ENCODE measurements at regions not wholly inside any gene's neighbourhood (a gene's known extent, or its start where the extent isn't known, plus 50 kb on each side); places are given as distances from the start of the nearest gene placed in this dataset.

DNA sequence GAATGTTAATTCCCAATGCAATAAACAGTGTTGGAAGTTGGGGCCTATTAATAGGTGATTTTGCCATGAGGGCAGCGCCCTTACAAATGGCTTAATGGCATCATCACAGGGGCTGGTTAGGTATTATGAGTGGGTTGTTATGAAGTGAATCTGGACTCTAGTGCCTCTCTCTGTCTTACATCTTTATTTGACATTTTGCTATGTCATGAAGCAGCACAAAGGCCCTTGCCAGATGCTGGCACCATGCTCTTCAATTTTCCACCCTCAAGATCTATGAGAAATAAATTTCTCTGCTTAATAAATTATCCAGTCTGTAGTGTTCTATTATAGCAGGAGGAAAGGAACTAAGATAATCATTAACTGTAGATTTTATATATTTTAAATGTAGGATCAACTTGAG, 1098.7 kb upstream of the NUDT12 start:
- Histone ChIP-seq H3K36me3 (ENCODE audit: control insufficient read depth, insufficient read depth, low read length) (no peaks in the 10 kb centered on the region), H3K27me3 (ENCODE audit: control insufficient read depth, insufficient read depth, low read length) (no peaks in the 10 kb centered on the region), H2BK20ac (ENCODE audit: low read depth, low read length) (no peak overlapping the region), H3K9ac (ENCODE audit: low read depth, low read length) (no peak overlapping the region), H3K56ac (ENCODE audit: extremely low read depth, insufficient read depth, low read length) (no peak overlapping the region), H3K4ac (ENCODE audit: low read depth, low read length) (no peak overlapping the region), H3K4me2 (ENCODE audit: low read depth, low read length) (no peak overlapping the region), H2AK9ac (replicated peaks; ENCODE audit: low read depth, low read length, poor library complexity) (no peak overlapping the region), H2BK120ac (ENCODE audit: low read depth, low read length) (no peak overlapping the region), H3K18ac (ENCODE audit: low read depth, low read length) (no peak overlapping the region), H4K8ac (ENCODE audit: low read depth in 2 of 2, low read length in 2 of 2) (no peak overlapping the region), H3K4me3 (ENCODE audit: insufficient read depth, low read depth, low read length) (no peak overlapping the region), H2AK5ac (ENCODE audit: low read depth, low read length) (no peak overlapping the region), H4K91ac (ENCODE audit: insufficient read depth, low read depth, low read length) (no peak overlapping the region), H2AFZ (replicated peaks; ENCODE audit: low read length, poor library complexity) (no peak overlapping the region), H3K4me1 (ENCODE audit: control insufficient read depth, insufficient read depth, low read length) (no peaks in the 10 kb centered on the region), H3K23ac (ENCODE audit: low read depth, low read length) (no peak overlapping the region), H3K14ac (replicated peaks; ENCODE audit: low read depth, low read length) (no peak overlapping the region), H3K27ac (ENCODE audit: insufficient read depth, low read length) (no peak overlapping the region), H3K9me3 (ENCODE audit: control insufficient read depth, insufficient read depth, low read length) (no peaks in the 10 kb centered on the region), H2BK5ac (ENCODE audit: low read depth, low read length, poor library complexity, severe bottlenecking) (no peak overlapping the region), H4K5ac (ENCODE audit: low read depth, low read length) (no peak overlapping the region), H2BK15ac (ENCODE audit: low read depth, low read length) (no peak overlapping the region), H3K79me1 (ENCODE audit: low read depth in 1 of 2, low read length in 2 of 2) (no peaks in the 10 kb centered on the region), H4K20me1 (ENCODE audit: insufficient read depth, low read length) (no peaks in the 10 kb centered on the region), H3K9me1 (ENCODE audit: insufficient read depth, low read length) (no peaks in the 10 kb centered on the region)
- BruUV-seq (replicated peaks): no TSS peak
- in situ Hi-C loops (cut with MboI; ENCODE audit: low sequenced_read_pairs) (no loop called here), intact Hi-C loops (cut with micrococcal nuclease) (no loop called here), dilution Hi-C loops (cut with HindIII; ENCODE audit: low sequenced_read_pairs, unreplicated experiment) (no loop called here)
- TF ChIP-seq, protein P1, sequence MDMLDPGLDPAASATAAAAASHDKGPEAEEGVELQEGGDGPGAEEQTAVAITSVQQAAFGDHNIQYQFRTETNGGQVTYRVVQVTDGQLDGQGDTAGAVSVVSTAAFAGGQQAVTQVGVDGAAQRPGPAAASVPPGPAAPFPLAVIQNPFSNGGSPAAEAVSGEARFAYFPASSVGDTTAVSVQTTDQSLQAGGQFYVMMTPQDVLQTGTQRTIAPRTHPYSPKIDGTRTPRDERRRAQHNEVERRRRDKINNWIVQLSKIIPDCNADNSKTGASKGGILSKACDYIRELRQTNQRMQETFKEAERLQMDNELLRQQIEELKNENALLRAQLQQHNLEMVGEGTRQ (IDR thresholded peaks at IDR 0.05; ENCODE audit: low read depth, low read length): no peak
- no CpG with 5 or more reads among the region's 1 CpG for WGBS, 2 experiments (ENCODE audit: extremely low coverage in 2 of 2, insufficient read length in 1 of 2)
- POLR2A ChIA-PET (ENCODE audit: unreplicated experiment): no interaction called here
- DNase-seq: no peak
- ATAC-seq (ENCODE audit: low read depth): no peak
- CTCF ChIA-PET: no interaction called here

All from IMR-90 (cell line).